Hematopoietic multipotent progenitor cell (in vitro differentiated cells): ENCODE measurements at regions not wholly inside any gene's neighbourhood (a gene's known extent, or its start where the extent isn't known, plus 50 kb on each side); places are given as distances from the start of the nearest gene placed in this dataset.
"Not testable (repeated sequence)": the region's sequence is repeated elsewhere in the genome, so short reads cannot be mapped to it uniquely, and the experiment has no call there.

Source experiments
- DNase-seq, 3 donors: peaks; one replicate each; pipeline ENCODE4 v3.0.0-alpha.2; 2011 to 2015; ENCODE audit warnings: low read depth in 2 of 3, low spot score in 2 of 3

DNA sequence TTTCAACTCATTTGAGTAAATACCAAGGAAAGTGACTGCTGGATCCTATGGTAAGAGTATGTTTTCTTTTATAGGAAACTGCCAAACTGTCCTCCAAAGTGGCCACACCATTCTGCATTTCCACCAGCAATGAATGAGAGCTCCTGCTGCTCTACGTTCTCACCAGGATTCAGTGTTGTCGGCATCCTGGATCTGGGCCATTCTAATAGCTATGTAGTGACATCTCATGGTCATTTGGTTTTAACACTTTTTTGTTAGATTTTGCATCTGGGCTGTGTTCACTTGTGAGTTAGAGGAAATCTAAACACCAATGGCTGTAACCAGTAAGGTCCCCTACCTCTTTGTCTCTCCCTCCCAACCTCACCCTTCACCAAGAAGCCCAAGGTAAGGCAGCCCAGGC is 115.9 kb downstream of the ATPSCKMT start:
- DNase-seq: no peak

- no peak for DNase-seq
Observed at GRCh38 chr5:10130881-10131280, 118.8 kb downstream of the ATPSCKMT start.

- DNase-seq: no peak
Observed at GRCh38 chr5:10126900-10127299, 122.8 kb downstream of the ATPSCKMT start.

- DNase-seq: no peak
Observed at GRCh38 chr5:10125116-10125515, 124.6 kb downstream of the ATPSCKMT start.

GRCh38 chr5:10124287-10124686 is 125.4 kb downstream of the ATPSCKMT start:
- no peak for DNase-seq

- no peak for DNase-seq
Observed at GRCh38 chr5:10123254-10123989, 126.3 kb downstream of the ATPSCKMT start.

DNA sequence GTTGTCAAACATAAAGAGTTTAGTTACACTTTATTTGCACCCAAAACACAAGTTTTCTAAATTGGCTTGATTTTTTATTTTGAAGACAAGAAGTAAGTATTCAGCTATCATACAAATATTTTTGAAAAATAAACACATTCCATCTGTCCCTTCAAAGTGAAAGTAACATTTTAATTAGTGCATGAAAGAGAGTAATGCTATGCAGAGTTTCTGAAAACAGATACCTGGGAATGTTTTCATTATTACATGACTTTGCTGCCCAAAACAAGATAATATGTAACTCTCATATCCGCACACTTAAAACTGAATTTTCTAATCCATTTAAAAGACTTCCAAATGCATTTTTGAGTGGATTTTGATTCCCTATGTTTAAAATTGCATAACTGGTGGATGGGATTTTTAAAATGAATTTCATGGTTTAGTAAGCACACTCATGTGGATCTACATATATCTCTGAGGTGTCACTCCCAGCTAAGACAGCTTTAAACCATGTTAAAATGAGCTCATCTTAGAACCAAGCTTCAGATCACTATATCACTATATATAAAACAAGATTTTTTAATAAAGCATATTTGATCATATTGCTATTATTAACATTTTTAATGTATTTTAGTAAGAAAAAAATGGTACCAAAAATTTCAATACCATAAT is 127.5 kb downstream of the ATPSCKMT start:
- no peak for DNase-seq

DNA sequence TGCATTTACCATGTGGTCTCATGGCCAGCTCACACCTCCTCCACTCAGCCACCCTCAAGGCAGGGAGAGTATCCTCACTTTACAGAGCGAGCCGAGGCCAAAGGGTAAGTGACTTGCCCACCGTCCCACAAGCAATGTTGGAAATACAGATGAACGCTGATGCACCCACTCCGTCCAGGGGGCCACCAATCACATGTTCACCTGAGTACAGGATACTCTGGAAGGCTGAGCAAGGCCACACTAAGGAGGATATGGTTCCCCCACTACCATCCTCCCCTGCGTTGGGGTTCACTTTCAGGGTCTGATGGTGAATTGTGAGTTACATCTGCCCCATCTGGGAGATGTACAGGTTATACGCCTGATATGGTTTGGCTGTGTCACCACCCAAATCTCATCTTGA is 128.8 kb downstream of the ATPSCKMT start:
- DNase-seq: no peak

DNA sequence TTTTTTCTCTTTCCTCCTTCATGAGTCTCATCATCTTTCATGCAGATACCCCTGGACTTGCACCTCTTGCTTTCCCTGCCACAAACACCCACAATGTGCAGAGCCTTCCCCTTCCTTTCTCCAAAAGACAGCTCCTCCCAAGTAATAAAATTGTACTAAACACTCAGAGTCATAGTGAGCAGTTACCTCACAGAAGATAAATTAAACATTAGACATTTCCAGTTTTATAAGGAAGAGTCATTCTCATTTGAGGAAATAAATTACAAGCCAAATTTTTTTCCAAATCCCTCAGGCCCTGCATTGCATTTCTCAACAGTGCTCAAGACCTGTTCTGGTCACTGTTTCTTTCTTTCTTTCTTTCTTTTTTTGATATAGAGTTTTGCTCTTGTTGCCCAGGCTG is 131.5 kb downstream of the ATPSCKMT start:
- no peak for DNase-seq

GRCh38 chr5:10116594-10116993 is 133.1 kb downstream of the ATPSCKMT start:
- no peak for DNase-seq

- no peak for DNase-seq
Observed at GRCh38 chr5:10115669-10116068, 134.0 kb downstream of the ATPSCKMT start.

DNA sequence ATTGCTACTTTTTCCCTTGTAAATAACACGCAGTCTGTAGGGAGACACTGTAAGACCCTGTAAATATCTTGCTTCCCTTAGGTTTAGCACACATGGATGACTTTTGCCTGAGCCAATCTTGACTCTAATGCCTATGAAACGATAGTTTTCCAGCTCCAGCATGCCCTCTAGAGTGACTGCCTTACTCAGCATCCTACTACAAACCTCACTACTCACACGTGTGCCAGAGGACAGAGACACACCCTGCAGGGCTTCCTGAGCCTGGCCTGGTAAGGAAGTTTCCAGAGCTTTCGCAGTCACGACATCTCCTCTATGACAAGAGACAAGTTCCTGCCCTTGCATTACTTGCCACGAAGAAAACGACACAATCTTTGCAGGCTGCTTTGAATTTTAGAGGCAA is 138.1 kb downstream of the ATPSCKMT start:
- DNase-seq: no peak

- DNase-seq: no peak
Observed at GRCh38 chr5:10110228-10110627, 139.5 kb downstream of the ATPSCKMT start.

GRCh38 chr5:10109299-10109698 is 140.4 kb downstream of the ATPSCKMT start:
- DNase-seq: no peak

DNA sequence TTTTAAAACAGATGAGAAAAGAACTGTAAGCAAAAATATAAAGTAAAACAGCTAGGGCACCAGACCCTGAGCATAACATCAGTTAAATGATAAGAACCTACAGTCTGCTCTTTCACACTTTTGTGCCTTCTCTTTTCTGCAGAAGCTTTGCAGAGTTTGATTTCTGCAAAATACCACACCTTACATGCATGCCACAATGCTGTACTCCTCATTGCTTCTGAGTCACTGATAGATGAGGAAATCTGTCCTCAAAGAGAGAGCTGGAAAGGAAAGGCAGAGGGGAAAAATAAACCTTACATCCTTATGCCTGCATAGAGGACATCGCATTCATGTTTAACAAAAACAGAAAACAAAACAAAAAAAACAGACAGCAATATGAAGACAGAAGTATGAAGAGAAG is 142.9 kb downstream of the ATPSCKMT start:
- no peak for DNase-seq

GRCh38 chr5:10106285-10106684 is 143.4 kb downstream of the ATPSCKMT start:
- DNase-seq: no peak

DNA sequence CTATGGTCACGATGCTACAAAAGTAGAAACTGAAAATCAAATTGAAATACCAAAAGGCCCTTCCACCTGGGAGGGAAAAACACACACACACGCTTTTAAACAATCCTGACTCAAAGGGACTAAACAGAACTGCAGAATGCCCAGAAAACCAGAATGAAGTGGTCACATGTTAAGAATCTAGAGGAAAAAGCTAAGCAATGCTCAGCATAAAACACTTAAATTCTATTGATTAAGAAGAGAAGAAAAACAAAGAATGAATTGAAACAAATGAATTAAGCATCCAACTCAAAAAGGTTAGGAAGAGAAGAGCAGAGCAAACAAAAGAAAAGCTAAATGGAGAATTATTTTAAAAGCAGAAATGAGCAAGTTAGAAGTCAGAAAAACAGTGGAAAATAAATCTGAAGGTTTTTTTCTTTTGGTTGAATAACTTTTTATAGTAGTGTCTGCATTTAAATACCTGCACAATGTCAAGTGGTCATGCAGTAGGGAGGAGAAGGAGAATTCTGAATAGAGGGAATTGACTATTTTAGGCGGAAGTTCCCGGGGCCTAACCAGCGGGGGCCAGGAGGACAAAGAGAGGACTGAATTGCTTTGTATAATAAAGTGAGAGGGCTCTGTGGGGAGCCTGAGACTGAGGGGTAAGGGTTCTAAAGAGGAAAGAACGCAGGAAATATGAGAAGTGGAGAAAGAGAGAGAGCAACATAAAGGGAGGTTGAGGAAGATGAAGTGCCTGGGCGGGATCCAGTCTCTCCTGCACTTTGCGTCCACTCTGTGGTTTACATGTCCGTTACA is 146.8 kb downstream of the ATPSCKMT start:
- DNase-seq: no peak

GRCh38 chr5:10102235-10102634 is 147.5 kb downstream of the ATPSCKMT start:
- not testable (repeated sequence) for DNase-seq

GRCh38 chr5:10099548-10099947 is 150.1 kb downstream of the ATPSCKMT start:
- no peak for DNase-seq

DNA sequence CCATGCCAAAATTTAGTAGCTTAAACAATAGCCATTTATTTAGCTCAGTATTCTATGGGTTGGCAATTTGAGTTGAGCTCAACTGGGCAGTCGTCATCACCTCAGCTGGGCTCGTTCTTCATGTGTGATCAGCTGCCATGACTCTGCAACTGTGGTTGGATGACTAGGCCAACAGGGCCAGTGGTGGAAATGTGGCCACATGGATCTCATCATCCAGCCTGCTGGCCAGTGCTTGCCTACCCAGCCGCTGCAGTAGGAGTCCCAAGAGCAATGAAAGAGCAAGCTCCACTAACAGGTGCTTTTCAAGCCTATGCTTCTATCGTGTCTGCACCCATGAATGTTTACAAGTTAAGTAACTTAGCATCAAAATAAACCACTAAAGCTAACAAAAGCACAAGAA is 158.0 kb downstream of the ATPSCKMT start:
- DNase-seq: no peak

DNA sequence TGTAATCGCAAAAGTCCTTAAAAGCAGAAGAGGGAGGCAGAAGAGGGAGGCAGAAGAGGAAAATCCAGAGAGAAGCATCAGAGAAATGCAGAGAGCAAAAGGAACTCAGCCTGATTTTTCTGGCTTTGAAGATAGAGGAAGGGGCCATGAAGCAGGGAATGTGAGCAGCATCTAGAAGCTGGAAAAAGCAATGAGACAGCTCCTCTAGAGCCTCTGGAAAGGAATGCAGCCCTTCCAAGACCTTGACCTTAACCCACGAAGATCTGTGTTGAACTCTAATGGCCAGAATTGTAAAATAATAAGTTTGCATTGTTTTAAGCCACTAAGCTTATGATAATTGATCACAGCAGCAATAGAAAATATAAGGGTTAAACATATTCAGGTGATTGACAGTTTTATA is 159.6 kb downstream of the ATPSCKMT start:
- DNase-seq: no peak

DNA sequence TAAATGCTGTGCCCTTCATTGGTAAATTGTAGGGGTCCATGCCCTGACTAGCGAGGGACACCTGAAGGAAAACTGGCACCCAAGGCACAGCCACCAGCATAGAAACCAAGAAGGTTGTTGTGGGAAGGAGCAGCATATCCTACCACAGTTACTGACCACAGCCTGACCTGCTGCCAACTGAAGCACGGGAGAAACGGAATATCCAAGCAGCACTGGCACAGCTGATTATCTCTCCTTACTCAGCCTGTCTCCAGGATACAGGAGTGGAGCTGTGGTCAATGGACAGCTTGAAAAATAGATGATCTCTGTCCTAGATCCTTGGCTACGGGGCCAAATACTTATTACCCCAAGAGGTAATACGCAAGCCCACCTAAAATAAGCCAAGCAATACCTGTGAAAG is 164.5 kb downstream of the ATPSCKMT start:
- no peak for DNase-seq
